GM15510 (cell line): ENCODE measurements at regions not wholly inside any gene's neighbourhood (a gene's known extent, or its start where the extent isn't known, plus 50 kb on each side); places are given as distances from the start of the nearest gene placed in this dataset.

ENCODE experiments used
- POLR2A ChIP-seq: IDR thresholded peaks from 3 replicates; pipeline ENCODE4 v1.6.1; 2011; ENCODE audit warnings: borderline replicate concordance; ENCODE audit not compliant: insufficient read length; ENCODE audit errors: extremely low read depth

- TF ChIP-seq POLR2A = no peak
Measured at GRCh38 chr13:44112700-44113329, 233.1 kb downstream of the LACC1 start.

GRCh38 chr13:44116562-44117332, 237.0 kb downstream of the LACC1 start:
- no peak for TF ChIP-seq POLR2A

- TF ChIP-seq POLR2A = no peak
Measured at GRCh38 chr13:44117351-44117750, 237.6 kb downstream of the LACC1 start.

GRCh38 chr13:44117816-44118215, 238.1 kb downstream of the LACC1 start:
- TF ChIP-seq POLR2A = no peak

GRCh38 chr13:44118881-44119280, 239.2 kb downstream of the LACC1 start:
- TF ChIP-seq POLR2A = no peak

- no peak for TF ChIP-seq POLR2A
Measured at GRCh38 chr13:44120043-44120442, 240.3 kb downstream of the LACC1 start.

- TF ChIP-seq POLR2A = no peak
Measured at GRCh38 chr13:44120849-44121755, 241.4 kb downstream of the LACC1 start.

GRCh38 chr13:44124352-44124751, 244.6 kb downstream of the LACC1 start:
- no peak for TF ChIP-seq POLR2A

- TF ChIP-seq POLR2A = no peak
Measured at GRCh38 chr13:44125943-44126469, 246.3 kb downstream of the LACC1 start.

- no peak for TF ChIP-seq POLR2A
Measured at GRCh38 chr13:44128552-44129001, 245.0 kb upstream of the SERP2 start.

GRCh38 chr13:44129418-44129817, 244.2 kb upstream of the SERP2 start:
- TF ChIP-seq POLR2A = no peak

- TF ChIP-seq POLR2A = no peak
Measured at GRCh38 chr13:44131069-44131614, 242.5 kb upstream of the SERP2 start.

- TF ChIP-seq POLR2A = no peak
Measured at GRCh38 chr13:44132710-44133109, 240.9 kb upstream of the SERP2 start.

- no peak for TF ChIP-seq POLR2A
Measured at GRCh38 chr13:44133626-44134025, 240.0 kb upstream of the SERP2 start.
